ENCODE measurements at regions not wholly inside any gene's neighbourhood (a gene's known extent, or its start where the extent isn't known, plus 50 kb on each side); places are given as distances from the start of the nearest gene placed in this dataset.

- H3K36me3 ChIP-seq (ENCODE audit: control insufficient read depth, insufficient read depth, low read length), result no peaks in the 10 kb centered on the region
- no peak overlapping the region for H3K4me3 ChIP-seq (ENCODE audit: low read length)
- H3K4me1 ChIP-seq (ENCODE audit: control insufficient read depth, insufficient read depth, low read length), result peaks cover 15% of the 10 kb centered on the region
- DNase-seq, result no peak
- no peaks in the 10 kb centered on the region for H3K27me3 ChIP-seq (ENCODE audit: control insufficient read depth, insufficient read depth, low read length)
- no peaks in the 10 kb centered on the region for H3K9me3 ChIP-seq (replicated peaks; ENCODE audit: control insufficient read depth, low read depth, low read length)
- WGBS (ENCODE audit: insufficient coverage), result 100% methylated on average over 3 of the region's 4 CpGs
- no peak overlapping the region for H3K27ac ChIP-seq (ENCODE audit: low read length)
Observed at GRCh38 chr13:44257796-44258195, 115.8 kb upstream of the SERP2 start.

DNA sequence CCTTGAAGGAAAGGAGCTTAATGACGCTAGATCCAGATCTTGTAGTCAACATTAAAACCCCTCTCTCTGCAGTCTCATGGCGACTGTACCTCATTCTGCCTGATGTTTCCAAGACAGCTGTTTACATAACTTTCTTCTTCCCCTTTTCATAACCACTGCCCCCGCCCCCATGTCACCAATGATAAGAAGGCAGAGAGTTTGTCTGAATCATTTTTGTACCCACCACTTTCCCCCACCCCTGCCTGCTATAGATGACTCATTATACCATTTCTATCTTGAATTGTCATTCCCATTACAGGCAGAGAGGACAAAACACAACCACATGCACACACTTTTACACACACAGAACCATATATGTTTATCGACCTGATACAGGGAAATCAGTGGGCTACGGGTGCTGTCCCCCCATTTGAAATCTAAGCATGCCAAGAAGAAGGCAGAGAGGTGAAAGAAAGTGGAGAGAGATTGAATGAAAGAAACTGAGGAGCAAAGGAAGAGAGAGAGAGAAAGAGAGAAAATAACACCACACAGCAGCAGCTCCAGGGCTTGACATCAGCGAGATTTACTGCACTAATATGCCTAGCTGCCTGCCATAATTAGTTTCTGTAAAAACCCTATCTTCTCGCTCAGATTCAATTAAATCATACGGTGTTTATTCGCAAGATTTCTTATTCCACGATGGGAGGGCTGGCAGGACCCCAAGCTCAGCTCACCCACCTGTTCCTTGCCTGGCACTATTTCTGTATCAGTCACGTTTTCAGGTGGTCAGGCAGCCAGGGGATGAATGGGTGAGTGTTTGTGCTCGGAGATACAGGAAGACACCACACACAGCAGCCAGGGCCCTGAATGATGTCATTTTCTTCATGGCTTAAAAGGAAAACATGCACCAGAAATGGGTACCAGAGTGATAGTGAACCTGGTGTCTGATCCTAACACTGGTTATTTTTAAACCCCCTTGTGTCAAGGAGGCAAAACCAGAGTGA, 114.3 kb upstream of the SERP2 start:
- Histone ChIP-seq H3K4me3 (ENCODE audit: low read length) (no peak overlapping the region), H3K36me3 (ENCODE audit: control insufficient read depth, insufficient read depth, low read length) (no peaks in the 10 kb centered on the region), H3K9me3 (replicated peaks; ENCODE audit: control insufficient read depth, low read depth, low read length) (no peaks in the 10 kb centered on the region), H3K4me1 (ENCODE audit: control insufficient read depth, insufficient read depth, low read length) (peaks cover 11% of the 10 kb centered on the region), H3K27me3 (ENCODE audit: control insufficient read depth, insufficient read depth, low read length) (no peaks in the 10 kb centered on the region), H3K27ac (ENCODE audit: low read length) (no peak overlapping the region)
- DNase-seq, result peak; percentile 32
- WGBS (ENCODE audit: insufficient coverage), result 38% methylated on average over 4 of the region's 12 CpGs

- Histone ChIP-seq H3K4me3 (ENCODE audit: low read length) (no peak overlapping the region), H3K27ac (ENCODE audit: low read length) (no peak overlapping the region), H3K9me3 (replicated peaks; ENCODE audit: control insufficient read depth, low read depth, low read length) (no peaks in the 10 kb centered on the region), H3K36me3 (ENCODE audit: control insufficient read depth, insufficient read depth, low read length) (no peaks in the 10 kb centered on the region), H3K4me1 (ENCODE audit: control insufficient read depth, insufficient read depth, low read length) (peaks cover 11% of the 10 kb centered on the region), H3K27me3 (ENCODE audit: control insufficient read depth, insufficient read depth, low read length) (no peaks in the 10 kb centered on the region)
- DNase-seq, result no peak
- no CpG with 5 or more reads among the region's 2 CpGs for WGBS (ENCODE audit: insufficient coverage)
Observed at GRCh38 chr13:44260336-44260735, 113.3 kb upstream of the SERP2 start.

- WGBS (ENCODE audit: insufficient coverage), result 84% methylated on average over 14 of the region's 20 CpGs
- DNase-seq, result no peak
- H3K4me1 ChIP-seq (ENCODE audit: control insufficient read depth, insufficient read depth, low read length), result peaks cover 6% of the 10 kb centered on the region
- no peaks in the 10 kb centered on the region for H3K9me3 ChIP-seq (replicated peaks; ENCODE audit: control insufficient read depth, low read depth, low read length)
- H3K27ac ChIP-seq (ENCODE audit: low read length), result no peak overlapping the region
- no peak overlapping the region for H3K4me3 ChIP-seq (ENCODE audit: low read length)
- no peaks in the 10 kb centered on the region for H3K36me3 ChIP-seq (ENCODE audit: control insufficient read depth, insufficient read depth, low read length)
- H3K27me3 ChIP-seq (ENCODE audit: control insufficient read depth, insufficient read depth, low read length), result no peaks in the 10 kb centered on the region
Observed at GRCh38 chr13:44263751-44264620, 109.6 kb upstream of the SERP2 start.

DNA sequence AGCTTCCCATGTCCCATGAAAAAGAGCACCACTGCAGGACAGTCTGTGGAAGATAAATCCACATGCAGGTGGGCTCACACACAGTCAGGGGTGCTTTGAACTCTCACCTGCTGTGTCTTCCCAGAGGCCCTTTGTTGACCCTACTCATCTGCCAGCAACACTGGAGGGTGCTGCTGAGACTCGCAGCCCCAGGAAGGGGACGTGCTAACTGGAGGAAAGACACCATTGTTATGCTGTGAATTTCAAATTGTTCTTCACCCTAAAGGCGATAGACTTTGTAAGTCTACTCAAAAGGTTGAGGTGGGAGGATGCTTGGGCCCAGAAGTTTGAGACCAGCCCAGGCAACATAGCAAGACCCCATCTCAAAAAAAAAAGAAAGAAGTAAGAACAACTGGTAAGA, 107.3 kb upstream of the SERP2 start:
- no peak for DNase-seq
- Histone ChIP-seq H3K9me3 (replicated peaks; ENCODE audit: control insufficient read depth, low read depth, low read length) (no peaks in the 10 kb centered on the region), H3K27ac (ENCODE audit: low read length) (no peak overlapping the region), H3K36me3 (ENCODE audit: control insufficient read depth, insufficient read depth, low read length) (no peaks in the 10 kb centered on the region), H3K4me1 (ENCODE audit: control insufficient read depth, insufficient read depth, low read length) (peaks cover 3% of the 10 kb centered on the region), H3K27me3 (ENCODE audit: control insufficient read depth, insufficient read depth, low read length) (no peaks in the 10 kb centered on the region), H3K4me3 (ENCODE audit: low read length) (no peak overlapping the region)
- 80% methylated on average over 2 of the region's 3 CpGs for WGBS (ENCODE audit: insufficient coverage)

DNA sequence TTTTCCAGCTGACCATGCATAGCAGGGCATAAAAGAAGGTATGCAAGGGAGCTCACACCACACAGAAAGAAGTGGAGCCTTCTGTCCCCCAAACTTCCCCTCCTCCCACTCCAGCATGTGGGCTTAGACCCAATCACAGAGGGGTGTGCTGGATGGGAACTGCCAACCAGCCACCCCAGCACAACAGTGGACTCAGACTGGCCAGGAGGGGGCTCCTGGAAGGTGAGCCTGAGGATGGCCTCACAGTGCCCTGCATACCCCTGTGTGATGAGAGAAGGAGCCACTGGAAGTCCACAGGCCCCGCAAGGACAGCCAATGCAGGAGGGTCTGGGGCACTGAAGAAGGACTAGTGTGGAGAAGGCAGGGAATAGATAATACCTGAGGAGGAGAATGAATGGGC, 106.9 kb upstream of the SERP2 start:
- WGBS (ENCODE audit: insufficient coverage), result 89% methylated on average over 1 of the region's 1 CpG
- H3K36me3 ChIP-seq (ENCODE audit: control insufficient read depth, insufficient read depth, low read length), result no peaks in the 10 kb centered on the region
- no peak for DNase-seq
- H3K27ac ChIP-seq (ENCODE audit: low read length), result no peak overlapping the region
- peaks cover 6% of the 10 kb centered on the region for H3K4me1 ChIP-seq (ENCODE audit: control insufficient read depth, insufficient read depth, low read length)
- no peaks in the 10 kb centered on the region for H3K9me3 ChIP-seq (replicated peaks; ENCODE audit: control insufficient read depth, low read depth, low read length)
- H3K27me3 ChIP-seq (ENCODE audit: control insufficient read depth, insufficient read depth, low read length), result no peaks in the 10 kb centered on the region
- no peak overlapping the region for H3K4me3 ChIP-seq (ENCODE audit: low read length)

DNA sequence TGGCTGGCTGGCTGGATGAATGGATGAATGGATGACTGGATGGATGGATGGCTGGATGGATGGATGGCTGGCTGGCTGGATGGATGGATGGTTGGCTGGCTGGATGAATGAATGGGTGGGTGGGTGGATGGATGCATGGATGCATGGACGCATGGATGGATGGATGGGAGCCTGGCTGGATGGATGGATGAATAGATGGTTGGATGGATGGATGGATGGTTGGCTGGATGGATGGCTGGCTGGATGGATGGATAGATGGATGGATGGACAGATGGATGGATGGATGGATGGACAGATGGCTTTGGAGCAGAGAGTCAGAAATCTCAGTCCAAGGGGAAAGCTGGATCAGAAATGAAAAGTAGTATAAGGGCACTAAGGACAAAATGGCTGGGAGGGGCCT, 106.4 kb upstream of the SERP2 start:
- Histone ChIP-seq H3K36me3 (ENCODE audit: control insufficient read depth, insufficient read depth, low read length) (no peaks in the 10 kb centered on the region), H3K27me3 (ENCODE audit: control insufficient read depth, insufficient read depth, low read length) (no peaks in the 10 kb centered on the region), H3K4me3 (ENCODE audit: low read length) (no peak overlapping the region), H3K27ac (ENCODE audit: low read length) (no peak overlapping the region), H3K9me3 (replicated peaks; ENCODE audit: control insufficient read depth, low read depth, low read length) (no peaks in the 10 kb centered on the region), H3K4me1 (ENCODE audit: control insufficient read depth, insufficient read depth, low read length) (peaks cover 11% of the 10 kb centered on the region)
- WGBS (ENCODE audit: insufficient coverage), result 100% methylated on average over 1 of the region's 1 CpG
- no peak for DNase-seq

GRCh38 chr13:44267980-44268379, 105.6 kb upstream of the SERP2 start:
- Histone ChIP-seq H3K4me1 (ENCODE audit: control insufficient read depth, insufficient read depth, low read length) (peaks cover 12% of the 10 kb centered on the region), H3K27ac (ENCODE audit: low read length) (no peak overlapping the region), H3K9me3 (replicated peaks; ENCODE audit: control insufficient read depth, low read depth, low read length) (no peaks in the 10 kb centered on the region), H3K4me3 (ENCODE audit: low read length) (no peak overlapping the region), H3K36me3 (ENCODE audit: control insufficient read depth, insufficient read depth, low read length) (no peaks in the 10 kb centered on the region), H3K27me3 (ENCODE audit: control insufficient read depth, insufficient read depth, low read length) (no peaks in the 10 kb centered on the region)
- DNase-seq, result no peak
- WGBS (ENCODE audit: insufficient coverage), result 83% methylated on average over 3 of the region's 4 CpGs

- no peaks in the 10 kb centered on the region for H3K9me3 ChIP-seq (replicated peaks; ENCODE audit: control insufficient read depth, low read depth, low read length)
- peaks cover 13% of the 10 kb centered on the region for H3K4me1 ChIP-seq (ENCODE audit: control insufficient read depth, insufficient read depth, low read length)
- no peaks in the 10 kb centered on the region for H3K27me3 ChIP-seq (ENCODE audit: control insufficient read depth, insufficient read depth, low read length)
- H3K36me3 ChIP-seq (ENCODE audit: control insufficient read depth, insufficient read depth, low read length), result no peaks in the 10 kb centered on the region
- H3K4me3 ChIP-seq (ENCODE audit: low read length), result no peak overlapping the region
- no peak overlapping the region for H3K27ac ChIP-seq (ENCODE audit: low read length)
- DNase-seq, result no peak
Observed at GRCh38 chr13:44268980-44269379, 104.6 kb upstream of the SERP2 start.

DNA sequence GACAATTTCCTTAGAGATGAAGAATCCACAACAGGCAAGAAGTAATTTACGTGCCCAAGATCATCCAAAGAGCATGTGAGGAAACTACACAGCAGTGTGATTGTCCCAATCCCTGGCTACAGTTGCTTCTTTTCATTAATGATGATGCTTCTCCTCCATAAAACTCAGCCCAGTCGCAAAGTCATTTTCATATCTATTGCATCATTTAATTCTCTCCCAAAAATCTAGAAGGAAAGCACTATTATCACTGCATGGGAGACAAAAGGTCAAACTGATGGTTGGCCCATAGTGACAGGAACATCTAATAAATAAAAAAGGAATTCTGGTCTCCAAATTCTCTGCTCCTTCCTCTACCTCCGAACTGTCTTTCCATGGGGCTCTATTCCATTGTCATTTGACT, 103.5 kb upstream of the SERP2 start:
- Histone ChIP-seq H3K36me3 (ENCODE audit: control insufficient read depth, insufficient read depth, low read length) (no peaks in the 10 kb centered on the region), H3K4me3 (ENCODE audit: low read length) (no peak overlapping the region), H3K27ac (ENCODE audit: low read length) (no peak overlapping the region), H3K4me1 (ENCODE audit: control insufficient read depth, insufficient read depth, low read length) (peaks cover 20% of the 10 kb centered on the region), H3K9me3 (replicated peaks; ENCODE audit: control insufficient read depth, low read depth, low read length) (no peaks in the 10 kb centered on the region), H3K27me3 (ENCODE audit: control insufficient read depth, insufficient read depth, low read length) (no peaks in the 10 kb centered on the region)
- DNase-seq, result no peak
- 100% methylated on average over 1 of the region's 3 CpGs for WGBS (ENCODE audit: insufficient coverage)
